ENCODE measurements at regions not wholly inside any gene's neighbourhood (a gene's known extent, or its start where the extent isn't known, plus 50 kb on each side); places are given as distances from the start of the nearest gene placed in this dataset.

DNA sequence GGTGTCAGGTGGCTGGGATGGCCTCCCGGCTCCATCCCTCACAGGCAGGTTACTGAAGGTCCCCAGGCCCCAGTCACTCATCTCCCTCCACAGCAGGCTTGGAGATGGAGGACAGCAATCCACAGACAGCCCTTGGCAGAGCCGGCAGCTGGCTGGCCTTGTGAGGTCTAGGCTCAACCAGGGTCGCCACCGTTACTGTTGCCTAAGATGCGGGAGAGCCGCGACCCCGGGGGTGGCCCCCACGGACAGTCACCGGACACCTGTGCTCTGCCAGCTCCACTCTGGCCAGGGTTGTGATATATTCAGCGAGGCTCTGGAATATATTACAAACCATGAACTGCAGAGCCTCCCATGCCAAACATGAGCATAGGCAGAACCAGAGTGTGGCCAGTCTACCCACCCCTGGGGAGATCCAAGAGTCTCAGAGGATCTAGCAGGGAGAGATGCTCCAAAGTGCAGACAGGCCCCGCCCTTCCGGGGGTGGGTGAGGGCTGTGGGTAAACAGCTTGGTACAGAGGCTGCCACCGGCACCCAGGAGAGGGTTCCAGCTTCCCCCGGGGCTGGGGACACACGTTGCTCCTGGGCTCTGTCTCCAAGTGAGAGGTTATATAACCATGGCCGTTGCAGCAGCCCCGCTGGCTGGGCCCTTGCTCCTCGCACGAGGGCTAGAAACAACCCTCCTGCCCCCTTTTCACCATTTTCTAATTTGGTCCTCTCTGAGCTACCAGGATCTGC is 55.9 kb upstream of the DIO3 start:
- ATAC-seq (no peak), DNase-seq (peak in 2 of 4 donors; percentile 24 to 71)
- H3K27ac ChIP-seq: no peak overlapping the region
- no peak overlapping the region for H3K4me3 ChIP-seq
- TF ChIP-seq, protein P1, sequence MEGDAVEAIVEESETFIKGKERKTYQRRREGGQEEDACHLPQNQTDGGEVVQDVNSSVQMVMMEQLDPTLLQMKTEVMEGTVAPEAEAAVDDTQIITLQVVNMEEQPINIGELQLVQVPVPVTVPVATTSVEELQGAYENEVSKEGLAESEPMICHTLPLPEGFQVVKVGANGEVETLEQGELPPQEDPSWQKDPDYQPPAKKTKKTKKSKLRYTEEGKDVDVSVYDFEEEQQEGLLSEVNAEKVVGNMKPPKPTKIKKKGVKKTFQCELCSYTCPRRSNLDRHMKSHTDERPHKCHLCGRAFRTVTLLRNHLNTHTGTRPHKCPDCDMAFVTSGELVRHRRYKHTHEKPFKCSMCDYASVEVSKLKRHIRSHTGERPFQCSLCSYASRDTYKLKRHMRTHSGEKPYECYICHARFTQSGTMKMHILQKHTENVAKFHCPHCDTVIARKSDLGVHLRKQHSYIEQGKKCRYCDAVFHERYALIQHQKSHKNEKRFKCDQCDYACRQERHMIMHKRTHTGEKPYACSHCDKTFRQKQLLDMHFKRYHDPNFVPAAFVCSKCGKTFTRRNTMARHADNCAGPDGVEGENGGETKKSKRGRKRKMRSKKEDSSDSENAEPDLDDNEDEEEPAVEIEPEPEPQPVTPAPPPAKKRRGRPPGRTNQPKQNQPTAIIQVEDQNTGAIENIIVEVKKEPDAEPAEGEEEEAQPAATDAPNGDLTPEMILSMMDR (IDR thresholded peaks at IDR 0.05): no peak
- no peaks in the 10 kb centered on the region for H3K9me3 ChIP-seq
- H3K27me3 ChIP-seq: peaks cover 0 to 18% of the 10 kb centered on the region in 2 donors
- no peaks in the 10 kb centered on the region for H3K4me1 ChIP-seq
- no peaks in the 10 kb centered on the region for H3K36me3 ChIP-seq
- intact Hi-C loops (cut with DNase I): no loop called here

DNA sequence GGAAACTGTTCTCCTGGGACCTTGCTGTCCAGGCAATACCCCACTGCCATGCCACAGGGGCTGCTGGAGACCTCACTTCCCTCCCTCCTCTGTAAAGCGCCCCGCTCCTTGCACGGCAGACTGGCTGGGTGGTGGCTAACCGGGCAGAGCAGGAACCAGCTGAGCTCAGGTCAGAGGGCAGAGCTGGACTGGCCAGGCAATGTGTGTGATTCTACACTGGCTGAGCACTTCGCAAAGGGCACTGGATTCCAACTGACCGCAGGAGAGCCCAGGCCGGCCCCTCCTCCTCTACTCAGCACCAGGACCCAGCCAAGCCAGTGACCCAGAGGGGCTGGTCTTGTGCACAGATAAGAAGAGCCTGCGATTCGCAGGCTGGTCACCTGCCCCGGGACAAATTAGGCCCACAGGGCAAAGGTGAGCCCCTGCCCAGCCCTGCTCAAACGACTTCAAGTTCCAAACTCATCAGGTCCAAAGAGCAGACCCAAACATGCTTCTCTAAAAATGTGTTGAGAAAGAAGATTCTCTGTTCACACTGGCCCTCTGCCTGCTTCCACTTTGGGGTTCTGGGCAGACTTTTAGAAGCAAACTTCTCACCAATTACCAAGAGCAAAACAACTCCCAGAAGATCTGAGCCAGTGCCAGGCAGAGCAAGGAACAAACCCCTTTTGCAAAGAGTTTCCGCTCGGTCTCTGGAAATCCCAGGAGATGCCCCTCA is 54.9 kb upstream of the DIO3 start:
- DNase-seq: peak in 2 of 4 donors; percentile 11 to 52
- no peak overlapping the region for H3K27ac ChIP-seq
- H3K4me1 ChIP-seq: no peaks in the 10 kb centered on the region
- H3K4me3 ChIP-seq: no peak overlapping the region
- TF ChIP-seq, protein P1 (IDR thresholded peaks at IDR 0.05): no peak
- no peaks in the 10 kb centered on the region for H3K36me3 ChIP-seq
- no peak for ATAC-seq
- peaks cover 0 to 9% of the 10 kb centered on the region in 2 donors for H3K27me3 ChIP-seq
- intact Hi-C loops (cut with DNase I): no loop called here
- no peaks in the 10 kb centered on the region for H3K9me3 ChIP-seq

DNA sequence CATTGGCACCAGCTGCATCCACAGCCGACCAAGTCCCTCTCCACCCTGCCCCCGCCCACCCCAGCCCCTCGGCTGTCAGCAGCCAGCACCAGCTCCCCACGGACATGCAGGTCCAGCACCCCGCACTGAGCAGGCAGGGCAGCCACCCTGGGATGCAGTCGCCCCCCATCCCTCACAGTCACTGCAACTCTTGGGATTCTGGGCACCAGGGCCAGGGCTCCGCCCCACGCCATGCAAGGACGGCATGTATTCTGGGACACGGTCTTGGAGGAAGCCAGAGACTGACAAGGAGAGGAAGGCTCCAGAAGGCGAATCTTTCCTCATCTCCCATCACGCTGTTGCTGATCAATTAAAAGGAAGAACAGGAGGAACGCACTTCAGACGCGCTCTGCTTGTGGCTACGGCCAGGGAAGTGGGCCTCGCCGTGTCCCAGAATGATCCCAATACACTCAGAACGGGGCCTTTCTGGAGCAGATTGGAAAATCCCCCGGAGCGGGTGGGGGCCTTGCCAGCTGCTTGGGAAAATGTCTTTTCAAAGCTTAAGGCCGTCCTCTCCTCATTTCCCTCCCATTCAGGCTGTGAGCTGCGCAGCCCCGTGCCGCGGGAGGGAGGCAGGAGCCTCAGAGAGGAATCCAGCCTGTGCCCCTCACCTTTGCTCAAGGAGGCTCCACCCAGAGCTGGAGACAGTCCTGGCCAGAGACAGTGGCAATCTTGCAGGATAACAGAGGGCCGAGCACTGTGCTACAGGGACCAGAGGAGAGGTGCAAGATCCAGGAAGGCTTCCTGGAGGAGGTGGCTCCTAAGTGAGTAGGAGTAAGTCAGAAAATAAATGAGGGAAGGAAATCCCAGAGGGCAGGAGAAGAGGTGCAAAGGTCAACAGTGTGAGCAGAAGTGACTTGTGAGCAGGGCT is 54.1 kb upstream of the DIO3 start:
- Histone ChIP-seq H3K4me3 (no peak overlapping the region), H3K9me3 (no peaks in the 10 kb centered on the region), H3K36me3 (no peaks in the 10 kb centered on the region), H3K4me1 (no peaks in the 10 kb centered on the region), H3K27ac (no peak overlapping the region), H3K27me3 (peaks cover 0 to under 1% of the 10 kb centered on the region in 2 donors)
- intact Hi-C loops (cut with DNase I): no loop called here
- TF ChIP-seq, protein P1 (IDR thresholded peaks at IDR 0.05): no peak
- ATAC-seq: no peak
- DNase-seq: peak in 2 of 4 donors; percentile 29 to 61

DNA sequence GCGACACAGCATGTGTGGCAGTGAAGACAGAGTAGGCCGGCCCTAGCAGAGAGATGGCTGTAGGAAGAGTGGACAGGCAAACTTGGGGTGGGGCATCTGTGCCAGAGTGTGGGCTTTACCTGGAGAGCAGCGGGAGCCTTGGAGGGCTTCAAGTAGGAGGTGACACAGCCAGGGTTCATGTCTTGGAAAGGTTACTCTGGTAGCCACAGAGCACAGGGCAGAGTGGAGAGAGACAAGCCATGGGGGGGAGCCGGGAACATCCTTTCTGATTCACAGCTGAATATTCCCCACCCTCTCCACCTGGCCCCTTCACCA is 53.5 kb upstream of the DIO3 start:
- TF ChIP-seq, protein P1 (IDR thresholded peaks at IDR 0.05): no peak
- Histone ChIP-seq H3K4me3 (no peak overlapping the region), H3K36me3 (no peaks in the 10 kb centered on the region), H3K27me3 (no peaks in the 10 kb centered on the region), H3K4me1 (no peaks in the 10 kb centered on the region), H3K9me3 (no peaks in the 10 kb centered on the region), H3K27ac (no peak overlapping the region)
- no peak for ATAC-seq
- DNase-seq: peak in 2 of 4 donors; percentile 19 to 34
- intact Hi-C loops (cut with DNase I): no loop called here

Measured in left lung (tissue), 4 donors.